ENCODE measurements at regions not wholly inside any gene's neighbourhood (a gene's known extent, or its start where the extent isn't known, plus 50 kb on each side); places are given as distances from the start of the nearest gene placed in this dataset.

DNA sequence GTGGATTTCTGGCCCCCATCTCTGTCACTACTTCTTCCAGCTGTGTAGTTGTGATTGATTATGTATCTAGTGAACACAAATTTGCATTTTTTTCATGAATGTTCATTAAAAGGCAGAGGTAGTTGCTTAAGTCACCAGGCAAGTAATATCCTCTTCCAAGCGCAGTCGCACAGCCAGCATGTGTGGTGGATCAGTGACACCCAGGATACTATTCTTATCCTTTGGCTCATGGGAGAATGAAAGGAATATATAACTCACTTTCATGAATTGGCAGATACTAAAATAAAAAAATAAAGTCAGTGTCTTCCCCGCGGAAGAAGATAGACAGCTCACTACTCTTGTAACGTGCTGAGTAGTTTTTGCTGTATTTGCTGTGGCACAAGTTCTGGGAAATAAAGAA, 387.8 kb downstream of the CDH7 start:
- no peak overlapping the region for H3K27ac Mint-ChIP-seq (ENCODE audit: low read depth, unreplicated experiment)
- POLR2A ChIA-PET, result no interaction called here
- no peaks in the 10 kb centered on the region for H3K36me3 Mint-ChIP-seq (ENCODE audit: insufficient read depth, unreplicated experiment)
- H3K27me3 Mint-ChIP-seq (ENCODE audit: insufficient read depth, unreplicated experiment), result peaks cover 12% of the 10 kb centered on the region
- H3K9me3 Mint-ChIP-seq (ENCODE audit: unreplicated experiment), result no peaks in the 10 kb centered on the region
- H3K4me1 Mint-ChIP-seq (ENCODE audit: insufficient read depth, unreplicated experiment), result no peaks in the 10 kb centered on the region
- TF ChIP-seq, protein P1, sequence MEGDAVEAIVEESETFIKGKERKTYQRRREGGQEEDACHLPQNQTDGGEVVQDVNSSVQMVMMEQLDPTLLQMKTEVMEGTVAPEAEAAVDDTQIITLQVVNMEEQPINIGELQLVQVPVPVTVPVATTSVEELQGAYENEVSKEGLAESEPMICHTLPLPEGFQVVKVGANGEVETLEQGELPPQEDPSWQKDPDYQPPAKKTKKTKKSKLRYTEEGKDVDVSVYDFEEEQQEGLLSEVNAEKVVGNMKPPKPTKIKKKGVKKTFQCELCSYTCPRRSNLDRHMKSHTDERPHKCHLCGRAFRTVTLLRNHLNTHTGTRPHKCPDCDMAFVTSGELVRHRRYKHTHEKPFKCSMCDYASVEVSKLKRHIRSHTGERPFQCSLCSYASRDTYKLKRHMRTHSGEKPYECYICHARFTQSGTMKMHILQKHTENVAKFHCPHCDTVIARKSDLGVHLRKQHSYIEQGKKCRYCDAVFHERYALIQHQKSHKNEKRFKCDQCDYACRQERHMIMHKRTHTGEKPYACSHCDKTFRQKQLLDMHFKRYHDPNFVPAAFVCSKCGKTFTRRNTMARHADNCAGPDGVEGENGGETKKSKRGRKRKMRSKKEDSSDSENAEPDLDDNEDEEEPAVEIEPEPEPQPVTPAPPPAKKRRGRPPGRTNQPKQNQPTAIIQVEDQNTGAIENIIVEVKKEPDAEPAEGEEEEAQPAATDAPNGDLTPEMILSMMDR (IDR thresholded peaks at IDR 0.05; ENCODE audit: unreplicated experiment), result no peak
- intact Hi-C loops (cut with micrococcal nuclease), result no loop called here
- H3K4me3 Mint-ChIP-seq (ENCODE audit: unreplicated experiment), result no peak overlapping the region
- no TSS peak for BruUV-seq (replicated peaks)
- CTCF ChIA-PET, result no interaction called here
- DNase-seq (ENCODE audit: unreplicated experiment), result no peak

DNA sequence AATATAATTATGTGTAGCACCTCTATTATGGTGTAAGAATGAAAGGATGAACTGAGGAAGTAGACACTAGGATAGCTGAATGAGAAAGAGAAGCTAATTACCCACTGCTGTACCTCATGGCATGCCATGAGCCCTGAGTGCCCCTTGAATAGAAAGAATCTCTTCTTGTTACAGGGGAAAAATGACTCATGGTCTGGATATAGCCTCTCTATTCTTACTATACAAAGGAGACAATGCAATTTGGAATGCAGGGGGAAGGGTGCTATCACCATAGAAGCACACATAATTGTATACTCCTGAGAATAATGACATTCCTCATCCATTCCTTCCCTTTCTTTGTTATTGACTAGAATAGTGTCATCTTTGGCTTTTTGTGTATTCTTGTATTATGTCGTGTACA, 385.2 kb downstream of the CDH7 start:
- POLR2A ChIA-PET, result no interaction called here
- no TSS peak for BruUV-seq (replicated peaks)
- Mint-ChIP-seq H3K9me3 (ENCODE audit: unreplicated experiment) (no peaks in the 10 kb centered on the region), H3K27ac (ENCODE audit: low read depth, unreplicated experiment) (no peak overlapping the region), H3K36me3 (ENCODE audit: insufficient read depth, unreplicated experiment) (no peaks in the 10 kb centered on the region), H3K4me3 (ENCODE audit: unreplicated experiment) (no peak overlapping the region), H3K27me3 (ENCODE audit: insufficient read depth, unreplicated experiment) (peaks cover 12% of the 10 kb centered on the region), H3K4me1 (ENCODE audit: insufficient read depth, unreplicated experiment) (no peaks in the 10 kb centered on the region)
- TF ChIP-seq, protein P1 (IDR thresholded peaks at IDR 0.05; ENCODE audit: unreplicated experiment), result no peak
- intact Hi-C loops (cut with micrococcal nuclease), result no loop called here
- CTCF ChIA-PET, result no interaction called here
- no peak for DNase-seq (ENCODE audit: unreplicated experiment)

DNA sequence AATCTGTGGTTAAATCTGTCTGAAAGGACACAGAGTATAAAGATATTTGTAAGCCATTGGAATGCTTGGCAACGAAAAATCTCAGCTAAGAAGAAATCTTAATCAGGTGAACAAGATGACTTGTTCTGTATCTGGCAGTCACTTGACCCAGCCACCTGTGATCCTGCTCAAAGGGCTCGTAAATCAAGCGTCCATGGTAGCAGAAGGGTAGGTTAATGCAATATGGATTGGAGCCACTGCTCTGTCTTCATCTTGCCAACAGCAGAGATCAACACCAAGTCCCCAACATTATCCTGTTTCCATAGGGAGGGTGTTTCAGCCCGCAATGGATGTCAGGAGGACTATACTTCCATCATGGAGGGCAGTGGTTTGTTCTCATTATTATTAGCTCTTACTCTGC, 378.4 kb downstream of the CDH7 start:
- BruUV-seq (replicated peaks), result no TSS peak
- H3K9me3 Mint-ChIP-seq (ENCODE audit: unreplicated experiment), result no peaks in the 10 kb centered on the region
- POLR2A ChIA-PET, result interaction anchor here (0.6 kb wide), 1 partner anchor 32 kb away, joined by 4 read pairs; no protein-coding TSS in a partner anchor

DNA sequence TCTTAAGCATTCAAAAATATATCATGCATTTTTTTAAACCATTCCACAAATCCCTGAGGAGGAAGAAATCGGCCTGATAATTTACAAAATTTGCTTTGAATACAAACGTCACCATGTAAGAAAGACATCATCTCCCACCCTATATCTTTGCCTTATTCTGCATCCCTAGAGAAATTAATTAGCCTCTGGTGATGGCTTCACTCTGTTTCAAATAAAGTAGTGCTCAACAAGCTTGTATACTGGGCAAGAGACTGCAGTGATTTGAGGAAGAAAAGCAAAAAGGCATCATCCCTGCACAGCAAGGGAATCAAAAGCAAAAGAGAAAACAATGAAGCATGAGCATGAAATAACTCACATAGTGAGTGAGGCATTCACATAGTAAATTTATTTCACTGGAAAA, 375.5 kb downstream of the CDH7 start:
- no peaks in the 10 kb centered on the region for H3K4me1 Mint-ChIP-seq (ENCODE audit: insufficient read depth, unreplicated experiment)
- intact Hi-C loops (cut with micrococcal nuclease), result no loop called here
- TF ChIP-seq, protein P1 (IDR thresholded peaks at IDR 0.05; ENCODE audit: unreplicated experiment), result no peak
- H3K9me3 Mint-ChIP-seq (ENCODE audit: unreplicated experiment), result no peaks in the 10 kb centered on the region
- H3K36me3 Mint-ChIP-seq (ENCODE audit: insufficient read depth, unreplicated experiment), result no peaks in the 10 kb centered on the region
- H3K27me3 Mint-ChIP-seq (ENCODE audit: insufficient read depth, unreplicated experiment), result peaks cover 13% of the 10 kb centered on the region
- H3K4me3 Mint-ChIP-seq (ENCODE audit: unreplicated experiment), result no peak overlapping the region
- DNase-seq (ENCODE audit: unreplicated experiment), result no peak
- ChIA-PET CTCF (no interaction called here), POLR2A (no interaction called here)
- no TSS peak for BruUV-seq (replicated peaks)
- H3K27ac Mint-ChIP-seq (ENCODE audit: low read depth, unreplicated experiment), result no peak overlapping the region

More for the DNA sequence above, 378.4 kb downstream of the CDH7 start:
- Mint-ChIP-seq H3K27ac (ENCODE audit: low read depth, unreplicated experiment) (no peak overlapping the region), H3K4me1 (ENCODE audit: insufficient read depth, unreplicated experiment) (no peaks in the 10 kb centered on the region), H3K4me3 (ENCODE audit: unreplicated experiment) (no peak overlapping the region), H3K27me3 (ENCODE audit: insufficient read depth, unreplicated experiment) (peaks cover 13% of the 10 kb centered on the region), H3K36me3 (ENCODE audit: insufficient read depth, unreplicated experiment) (no peaks in the 10 kb centered on the region)
- intact Hi-C loops (cut with micrococcal nuclease), result no loop called here
- TF ChIP-seq, protein P1 (IDR thresholded peaks at IDR 0.05; ENCODE audit: unreplicated experiment), result no peak
- CTCF ChIA-PET, result no interaction called here
- DNase-seq (ENCODE audit: unreplicated experiment), result no peak
